IPS-18a (cell line): ENCODE measurements at regions not wholly inside any gene's neighbourhood (a gene's known extent, or its start where the extent isn't known, plus 50 kb on each side); places are given as distances from the start of the nearest gene placed in this dataset.
"Not testable (repeated sequence)": the region's sequence is repeated elsewhere in the genome, so short reads cannot be mapped to it uniquely, and the experiment has no call there.

Experiments
- H3K27ac ChIP-seq: one replicate; pipeline ENCODE4 v1.5.1; 2013; ENCODE audit warnings: low read length
- H3K27me3 ChIP-seq: one replicate; pipeline ENCODE4 v1.6.1; 2013; ENCODE audit warnings: mild to moderate bottlenecking, low read length; ENCODE audit not compliant: control insufficient read depth, insufficient read depth
- H3K36me3 ChIP-seq: one replicate; pipeline ENCODE4 v1.6.1; 2013; ENCODE audit warnings: low read depth, low read length; ENCODE audit not compliant: control insufficient read depth
- H3K4me1 ChIP-seq: one replicate; pipeline ENCODE4 v1.6.1; 2013; ENCODE audit warnings: low read depth, low read length; ENCODE audit not compliant: control insufficient read depth
- H3K4me3 ChIP-seq: one replicate; pipeline ENCODE4 v1.5.1; 2013; ENCODE audit warnings: low read length
- H3K9ac ChIP-seq: one replicate; pipeline ENCODE4 v1.6.1; 2013; ENCODE audit warnings: mild to moderate bottlenecking, low read length, moderate library complexity
- H3K9me3 ChIP-seq: one replicate; pipeline ENCODE4 v1.6.1; 2013; ENCODE audit warnings: low read depth, low read length; ENCODE audit not compliant: control insufficient read depth

- not testable (repeated sequence) for H3K27ac ChIP-seq, H3K27me3 ChIP-seq, H3K36me3 ChIP-seq, H3K4me3 ChIP-seq, H3K9ac ChIP-seq, H3K9me3 ChIP-seq
- H3K4me1 ChIP-seq, result peaks cover 10% of the 10 kb centered on the region
These were observed 599.3 kb upstream of the B3GAT1 start for GRCh38 chr11:135011313-135011712.

- no peaks in the 10 kb centered on the region for H3K9me3 ChIP-seq
- H3K9ac ChIP-seq, result no peak overlapping the region
- no peak overlapping the region for H3K27ac ChIP-seq
- H3K36me3 ChIP-seq, result no peaks in the 10 kb centered on the region
- peaks cover 10% of the 10 kb centered on the region for H3K4me1 ChIP-seq
- no peak overlapping the region for H3K4me3 ChIP-seq
- no peaks in the 10 kb centered on the region for H3K27me3 ChIP-seq
These were observed 597.1 kb upstream of the B3GAT1 start for GRCh38 chr11:135009125-135009524.

- Histone ChIP-seq H3K27ac (no peak overlapping the region), H3K27me3 (no peaks in the 10 kb centered on the region), H3K4me1 (peaks cover 10% of the 10 kb centered on the region), H3K9ac (no peak overlapping the region), H3K4me3 (no peak overlapping the region), H3K9me3 (no peaks in the 10 kb centered on the region), H3K36me3 (no peaks in the 10 kb centered on the region)
These were observed 596.4 kb upstream of the B3GAT1 start for GRCh38 chr11:135008412-135008811.

GRCh38 chr11:135008001-135008405 is 596.0 kb upstream of the B3GAT1 start:
- H3K27me3 ChIP-seq, result no peaks in the 10 kb centered on the region
- peaks cover 10% of the 10 kb centered on the region for H3K4me1 ChIP-seq
- H3K9ac ChIP-seq, result no peak overlapping the region
- no peak overlapping the region for H3K4me3 ChIP-seq
- H3K9me3 ChIP-seq, result no peaks in the 10 kb centered on the region
- H3K36me3 ChIP-seq, result no peaks in the 10 kb centered on the region
- H3K27ac ChIP-seq, result no peak overlapping the region

- no peaks in the 10 kb centered on the region for H3K27me3 ChIP-seq
- no peaks in the 10 kb centered on the region for H3K36me3 ChIP-seq
- H3K9ac ChIP-seq, result no peak overlapping the region
These were observed 594.8 kb upstream of the B3GAT1 start for GRCh38 chr11:135006800-135007199.

GRCh38 chr11:135004495-135004894 is 592.5 kb upstream of the B3GAT1 start:
- H3K4me1 ChIP-seq, result peaks cover 18% of the 10 kb centered on the region
- no peak overlapping the region for H3K4me3 ChIP-seq
- H3K9me3 ChIP-seq, result no peaks in the 10 kb centered on the region
- H3K9ac ChIP-seq, result no peak overlapping the region
- no peaks in the 10 kb centered on the region for H3K36me3 ChIP-seq
- H3K27me3 ChIP-seq, result no peaks in the 10 kb centered on the region
- no peak overlapping the region for H3K27ac ChIP-seq

More at GRCh38 chr11:135006800-135007199, 594.8 kb upstream of the B3GAT1 start:
- H3K27ac ChIP-seq, result no peak overlapping the region
- no peak overlapping the region for H3K4me3 ChIP-seq
- H3K4me1 ChIP-seq, result peaks cover 10% of the 10 kb centered on the region
- H3K9me3 ChIP-seq, result no peaks in the 10 kb centered on the region

GRCh38 chr11:135002236-135002635 is 590.2 kb upstream of the B3GAT1 start:
- Histone ChIP-seq H3K4me1 (peaks cover 24% of the 10 kb centered on the region), H3K27me3 (no peaks in the 10 kb centered on the region), H3K4me3 (no peak overlapping the region), H3K9ac (no peak overlapping the region), H3K27ac (no peak overlapping the region), H3K9me3 (no peaks in the 10 kb centered on the region), H3K36me3 (no peaks in the 10 kb centered on the region)

- no peak overlapping the region for H3K27ac ChIP-seq
- no peaks in the 10 kb centered on the region for H3K9me3 ChIP-seq
These were observed 589.5 kb upstream of the B3GAT1 start for GRCh38 chr11:135001581-135001980.

GRCh38 chr11:135001065-135001464 is 589.0 kb upstream of the B3GAT1 start:
- H3K9me3 ChIP-seq, H3K4me3 ChIP-seq, H3K9ac ChIP-seq, H3K27ac ChIP-seq, H3K27me3 ChIP-seq, H3K36me3 ChIP-seq: not testable (repeated sequence)
- H3K4me1 ChIP-seq, result peaks cover 20% of the 10 kb centered on the region

More at GRCh38 chr11:135001581-135001980, 589.5 kb upstream of the B3GAT1 start:
- Histone ChIP-seq H3K36me3 (no peaks in the 10 kb centered on the region), H3K4me1 (peaks cover 19% of the 10 kb centered on the region), H3K27me3 (no peaks in the 10 kb centered on the region), H3K4me3 (no peak overlapping the region), H3K9ac (no peak overlapping the region)

- Histone ChIP-seq H3K27ac (no peak overlapping the region), H3K36me3 (no peaks in the 10 kb centered on the region), H3K4me1 (peaks cover 34% of the 10 kb centered on the region), H3K4me3 (no peak overlapping the region), H3K9ac (no peak overlapping the region), H3K9me3 (no peaks in the 10 kb centered on the region), H3K27me3 (no peaks in the 10 kb centered on the region)
These were observed 587.5 kb upstream of the B3GAT1 start for GRCh38 chr11:134999590-134999989.

GRCh38 chr11:134997652-134998320 is 585.7 kb upstream of the B3GAT1 start:
- H3K9me3 ChIP-seq, result no peaks in the 10 kb centered on the region
- no peaks in the 10 kb centered on the region for H3K36me3 ChIP-seq
- no peaks in the 10 kb centered on the region for H3K27me3 ChIP-seq
- H3K27ac ChIP-seq, result no peak overlapping the region
- no peak overlapping the region for H3K9ac ChIP-seq
- H3K4me1 ChIP-seq, result peaks cover 51% of the 10 kb centered on the region
- H3K4me3 ChIP-seq, result no peak overlapping the region

GRCh38 chr11:134995741-134996140 is 583.7 kb upstream of the B3GAT1 start:
- H3K9me3 ChIP-seq, result no peaks in the 10 kb centered on the region
- no peak overlapping the region for H3K4me3 ChIP-seq
- peaks cover 70% of the 10 kb centered on the region for H3K4me1 ChIP-seq
- no peaks in the 10 kb centered on the region for H3K27me3 ChIP-seq
- H3K36me3 ChIP-seq, result no peaks in the 10 kb centered on the region
- no peak overlapping the region for H3K27ac ChIP-seq
- no peak overlapping the region for H3K9ac ChIP-seq
